NCI-H1436 treated with DMSO at 0.1 percent for 48 hours (cell line): ENCODE measurements at regions not wholly inside any gene's neighbourhood (a gene's known extent, or its start where the extent isn't known, plus 50 kb on each side); places are given as distances from the start of the nearest gene placed in this dataset.
"Not testable (repeated sequence)": the region's sequence is repeated elsewhere in the genome, so short reads cannot be mapped to it uniquely, and the experiment has no call there.

Source experiments
- DNase-seq: peaks from one replicate; lab custom pipeline; 2025; lab: John Stamatoyannopoulos, UW

DNA sequence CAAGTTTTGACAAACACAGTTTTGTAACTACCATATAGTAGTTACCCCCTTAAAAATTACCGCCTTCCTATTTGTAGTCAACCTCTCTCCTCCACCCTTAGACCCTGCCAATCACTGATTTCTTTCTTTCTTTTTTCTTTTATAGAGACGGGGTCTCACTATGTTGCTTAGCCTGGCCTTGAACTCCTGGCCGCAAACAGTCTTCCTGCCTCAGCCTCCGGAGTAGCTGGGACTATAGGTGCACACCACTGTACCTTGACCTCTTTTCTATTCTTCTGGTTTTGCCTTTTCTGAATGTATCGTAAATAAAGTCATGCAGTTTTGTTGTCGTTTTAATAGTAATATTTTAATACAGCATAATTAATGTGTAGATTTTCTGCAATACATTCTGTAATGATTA lies 460.3 kb downstream of the EPM2A start:
- no peak for DNase-seq

- no peak for DNase-seq
These were observed 459.5 kb downstream of the EPM2A start for GRCh38 chr6:145275787-145276186.

GRCh38 chr6:145276756-145277155 lies 458.6 kb downstream of the EPM2A start:
- no peak for DNase-seq

GRCh38 chr6:145277358-145278086 lies 457.8 kb downstream of the EPM2A start:
- no peak for DNase-seq

DNA sequence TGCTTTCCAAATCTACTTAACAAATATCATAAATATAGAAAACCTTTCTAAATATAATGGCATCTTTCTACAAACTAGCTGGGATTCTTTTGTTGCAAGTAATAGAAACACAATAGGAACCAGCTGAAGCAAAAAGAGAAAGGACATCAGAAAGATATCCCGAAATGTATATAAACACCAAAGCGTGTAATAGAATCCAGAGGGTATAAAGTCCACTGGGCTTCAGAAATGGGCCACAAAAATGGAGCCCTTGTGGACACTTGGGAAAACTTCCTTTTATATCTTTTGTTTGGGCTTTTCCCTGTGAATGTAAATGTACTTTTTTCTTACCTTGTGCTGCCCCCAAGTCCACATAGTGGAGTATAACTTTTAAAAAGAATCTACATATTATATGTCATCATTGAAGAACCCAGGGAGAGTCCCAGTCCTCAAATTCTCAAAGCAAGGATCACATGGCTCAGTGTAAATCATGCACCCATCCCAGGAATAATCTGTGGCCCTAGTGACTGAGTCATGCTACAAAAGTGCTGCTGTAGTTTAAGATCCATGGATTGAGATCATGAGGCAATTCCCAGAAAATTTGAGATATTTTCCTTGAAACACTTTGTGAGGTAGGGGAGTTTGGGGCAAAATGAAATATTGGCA lies 457.0 kb downstream of the EPM2A start:
- DNase-seq = no peak

GRCh38 chr6:145279551-145279950 lies 455.8 kb downstream of the EPM2A start:
- DNase-seq = no peak

GRCh38 chr6:145279993-145280392 lies 455.3 kb downstream of the EPM2A start:
- DNase-seq = no peak

GRCh38 chr6:145283209-145283608 lies 452.1 kb downstream of the EPM2A start:
- DNase-seq = not testable (repeated sequence)

GRCh38 chr6:145283856-145284255 lies 451.5 kb downstream of the EPM2A start:
- DNase-seq = no peak

GRCh38 chr6:145286916-145287315 lies 448.4 kb downstream of the EPM2A start:
- DNase-seq = no peak

DNA sequence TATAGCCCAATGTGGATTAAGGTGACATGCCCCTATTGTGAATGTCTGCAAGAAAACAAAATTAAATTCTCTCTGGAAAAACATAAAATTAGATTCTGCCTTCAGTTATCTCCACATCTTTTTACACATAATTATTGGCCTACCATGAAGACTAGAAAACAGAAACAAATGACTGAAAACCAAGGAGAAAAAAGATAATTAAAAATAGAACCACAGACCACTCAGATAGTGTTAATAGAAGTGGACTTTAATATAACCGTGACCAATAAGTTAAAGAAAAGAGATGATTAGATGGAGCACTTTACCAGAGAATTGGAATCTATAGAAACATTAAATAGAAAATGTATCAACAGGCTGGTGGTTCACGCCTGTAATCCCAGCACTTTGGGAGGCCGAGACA lies 445.7 kb downstream of the EPM2A start:
- DNase-seq = no peak

GRCh38 chr6:145290122-145290521 lies 445.2 kb downstream of the EPM2A start:
- DNase-seq = no peak

GRCh38 chr6:145292066-145292465 lies 443.3 kb downstream of the EPM2A start:
- DNase-seq = no peak

- DNase-seq = no peak
These were observed 440.4 kb downstream of the EPM2A start for GRCh38 chr6:145294942-145295341.

DNA sequence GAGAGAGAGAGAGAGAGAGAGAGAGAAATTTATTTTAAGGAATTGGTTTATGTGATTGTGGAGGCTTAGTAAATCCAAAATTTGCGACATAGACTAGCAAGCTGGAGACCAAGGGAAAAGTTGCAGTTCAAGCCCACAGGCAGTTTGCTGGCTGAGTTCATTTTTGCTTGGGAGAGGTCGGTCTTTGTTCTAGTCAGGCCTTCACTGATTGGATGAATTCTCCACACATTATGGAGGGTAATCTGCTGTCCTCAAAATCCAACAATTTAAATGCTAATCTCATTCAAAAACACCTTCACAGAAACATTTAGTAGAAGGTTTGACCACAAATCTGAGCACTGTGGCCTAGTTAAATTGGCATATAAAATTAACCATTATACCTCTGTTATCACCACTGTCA lies 439.6 kb downstream of the EPM2A start:
- DNase-seq = no peak

DNA sequence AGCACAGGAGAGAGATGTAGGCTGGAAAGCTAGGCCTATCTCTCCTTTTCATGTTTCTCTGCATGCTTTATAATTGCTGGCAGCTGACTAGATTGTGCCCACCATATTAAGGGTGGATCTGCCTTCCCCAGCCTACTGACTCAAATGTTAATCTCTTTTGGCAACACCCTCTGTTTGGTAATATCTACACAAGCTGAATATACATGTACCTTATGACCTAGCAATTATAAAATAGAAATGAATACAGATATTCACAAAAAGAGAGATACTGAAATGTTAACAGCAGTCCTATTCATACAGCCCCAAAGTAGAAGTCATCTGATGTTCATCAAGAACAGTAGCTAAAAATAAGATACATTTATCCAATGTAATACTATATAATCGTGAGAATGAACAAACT lies 429.6 kb downstream of the EPM2A start:
- DNase-seq = no peak

GRCh38 chr6:145306489-145306888 lies 428.8 kb downstream of the EPM2A start:
- DNase-seq = no peak

DNA sequence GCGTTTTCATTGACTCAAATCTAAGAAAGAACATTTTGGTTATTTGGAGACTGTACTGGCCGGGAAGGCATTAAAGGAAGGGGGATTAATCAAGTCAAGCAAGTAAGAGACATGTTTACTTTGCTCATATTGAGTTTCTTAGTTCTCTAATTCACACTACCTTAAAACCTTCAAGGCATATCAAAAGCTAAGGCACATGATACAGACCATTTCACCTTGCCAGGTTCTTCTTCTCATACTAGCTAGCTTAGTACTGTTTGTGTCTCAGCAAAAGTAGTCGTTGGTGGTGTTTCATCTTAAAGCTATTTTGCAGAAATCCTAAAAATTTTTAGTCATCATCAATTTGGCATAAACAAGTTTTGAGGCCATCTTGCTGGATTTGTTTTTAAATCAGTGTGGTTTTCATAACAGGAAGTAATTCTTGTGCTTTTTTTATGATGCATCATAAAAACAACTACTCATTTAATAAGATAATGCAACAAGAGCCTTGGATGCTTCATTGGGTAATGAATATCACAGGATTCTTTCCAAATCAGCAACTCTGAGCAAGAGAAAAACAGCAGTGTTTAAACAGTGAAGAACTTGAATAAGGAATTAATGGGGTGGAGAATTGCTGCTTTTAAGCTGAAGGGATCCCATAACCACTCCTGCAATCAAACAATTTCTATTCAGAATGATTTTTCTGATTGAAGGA lies 425.3 kb downstream of the EPM2A start:
- DNase-seq = no peak

DNA sequence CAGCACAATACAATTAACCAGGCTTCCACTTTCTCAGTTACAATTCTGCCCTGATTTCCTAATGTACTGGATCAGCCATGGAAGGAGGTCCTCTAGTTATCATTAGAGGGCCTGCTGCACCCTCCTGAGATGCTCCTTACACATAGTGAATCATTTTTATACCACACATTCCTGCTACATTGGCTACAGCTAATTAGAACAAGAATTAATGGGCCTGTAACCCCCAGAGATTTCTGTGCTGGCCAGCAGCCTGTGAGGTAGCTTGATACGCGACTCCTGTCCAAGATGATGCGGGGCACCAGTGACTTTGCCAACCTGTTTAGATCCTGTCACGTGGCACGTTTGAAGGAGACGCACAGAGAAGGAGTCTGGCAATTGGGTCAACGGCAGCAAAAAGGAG lies 422.8 kb downstream of the EPM2A start:
- DNase-seq = no peak

- DNase-seq = no peak
These were observed 422.1 kb downstream of the EPM2A start for GRCh38 chr6:145313041-145313855.

DNA sequence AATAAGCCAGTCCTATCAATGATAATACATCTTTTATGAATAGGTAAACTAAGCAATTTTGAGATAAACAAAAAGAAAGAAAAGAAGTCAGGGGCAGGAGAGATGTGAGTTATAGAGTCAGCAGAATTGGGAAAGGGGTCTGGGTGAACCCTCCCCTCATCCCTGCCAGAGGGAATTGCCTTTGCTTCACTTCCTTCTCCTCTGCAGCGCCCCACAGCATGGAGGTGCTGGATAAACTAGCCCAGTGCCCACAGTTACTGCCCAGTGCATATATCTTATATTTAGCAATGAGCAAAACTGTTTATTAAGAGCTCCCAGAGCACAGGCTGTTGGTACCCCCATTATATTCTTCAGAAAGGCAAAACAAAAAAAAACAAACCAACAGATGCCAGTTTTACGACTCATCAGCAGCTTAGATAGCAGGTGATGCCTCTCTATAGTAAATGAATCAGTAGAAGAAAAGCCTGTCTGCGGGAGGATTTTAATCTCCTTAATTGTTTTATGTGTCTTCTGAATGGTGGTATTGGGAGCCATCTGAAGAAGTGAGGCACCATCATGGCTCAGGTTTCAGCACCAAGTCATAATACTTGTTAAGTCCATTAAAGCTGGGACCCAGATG lies 419.2 kb downstream of the EPM2A start:
- DNase-seq = no peak

GRCh38 chr6:145318952-145319351 lies 416.4 kb downstream of the EPM2A start:
- DNase-seq = no peak
